Large intestine (tissue), 3 donors: ENCODE measurements at regions not wholly inside any gene's neighbourhood (a gene's known extent, or its start where the extent isn't known, plus 50 kb on each side); places are given as distances from the start of the nearest gene placed in this dataset.
"Not testable (repeated sequence)": the region's sequence is repeated elsewhere in the genome, so short reads cannot be mapped to it uniquely, and the experiment has no call there.

ENCODE experiments used
- DNase-seq, 2 donors: peaks; one replicate each; pipeline versions ENCODE4 v3.0.0 to v3.0.0-alpha.2; 2013
- H3K27ac ChIP-seq: one replicate; pipeline ENCODE4 v1.5.1; 2013; ENCODE audit warnings: low read length
- H3K27me3 ChIP-seq: 2 replicates; pipeline ENCODE4 v1.6.1; 2013; ENCODE audit warnings: low read length; ENCODE audit not compliant: control insufficient read depth, insufficient read depth
- H3K36me3 ChIP-seq: 2 replicates; pipeline ENCODE4 v1.6.1; 2013; ENCODE audit warnings: low read length; ENCODE audit not compliant: control insufficient read depth, insufficient read depth
- H3K4me1 ChIP-seq: one replicate; pipeline ENCODE4 v1.6.1; 2013; ENCODE audit warnings: low read length; ENCODE audit not compliant: control insufficient read depth, insufficient read depth
- H3K4me3 ChIP-seq: one replicate; pipeline ENCODE4 v1.5.1; 2013; ENCODE audit warnings: low read length
- H3K9me3 ChIP-seq: one replicate; pipeline ENCODE4 v1.6.1; 2013; ENCODE audit warnings: mild to moderate bottlenecking, low read depth, low read length, moderate library complexity; ENCODE audit not compliant: control insufficient read depth
- WGBS: methylation state at CpG from one replicate; pipeline ENCODE4 v1.1.5; 2013; ENCODE audit warnings: low lambda C conversion rate; ENCODE audit not compliant: insufficient coverage; 5-methylcytosine and 5-hydroxymethylcytosine counted together

- DNase-seq = no peak
- Histone ChIP-seq H3K4me1 (no peaks in the 10 kb centered on the region), H3K27ac (no peak overlapping the region), H3K36me3 (no peaks in the 10 kb centered on the region), H3K4me3 (no peak overlapping the region), H3K9me3 (no peaks in the 10 kb centered on the region), H3K27me3 (peaks cover 6% of the 10 kb centered on the region)
- 92% methylated on average over 2 of the region's 8 CpGs for WGBS
These were observed 82.8 kb upstream of the MRPS22 start for GRCh38 chr3:139260793-139261736.

- H3K36me3 ChIP-seq = no peaks in the 10 kb centered on the region
- H3K27me3 ChIP-seq = peaks cover 6% of the 10 kb centered on the region
- no peaks in the 10 kb centered on the region for H3K4me1 ChIP-seq
- no peak overlapping the region for H3K27ac ChIP-seq
- 100% methylated on average over 1 of the region's 7 CpGs for WGBS
- H3K4me3 ChIP-seq = no peak overlapping the region
- DNase-seq = no peak
- H3K9me3 ChIP-seq = no peaks in the 10 kb centered on the region
These were observed 81.8 kb upstream of the MRPS22 start for GRCh38 chr3:139261754-139262586.

GRCh38 chr3:139263798-139264197 lies 80.0 kb upstream of the MRPS22 start:
- WGBS = no CpG with 5 or more reads among the region's 4 CpGs
- H3K36me3 ChIP-seq = no peaks in the 10 kb centered on the region
- no peak for DNase-seq

GRCh38 chr3:139264375-139264774 lies 79.4 kb upstream of the MRPS22 start:
- H3K27ac ChIP-seq = no peak overlapping the region
- H3K4me3 ChIP-seq = no peak overlapping the region
- no peaks in the 10 kb centered on the region for H3K36me3 ChIP-seq
- no peaks in the 10 kb centered on the region for H3K4me1 ChIP-seq
- WGBS = no CpG with 5 or more reads among the region's 3 CpGs
- peaks cover 4% of the 10 kb centered on the region for H3K27me3 ChIP-seq
- no peaks in the 10 kb centered on the region for H3K9me3 ChIP-seq
- DNase-seq = no peak

More at GRCh38 chr3:139263798-139264197, 80.0 kb upstream of the MRPS22 start:
- Histone ChIP-seq H3K4me1 (no peaks in the 10 kb centered on the region), H3K27me3 (peaks cover 4% of the 10 kb centered on the region), H3K27ac (no peak overlapping the region), H3K4me3 (no peak overlapping the region), H3K9me3 (no peaks in the 10 kb centered on the region)

- Histone ChIP-seq H3K9me3 (no peaks in the 10 kb centered on the region), H3K36me3 (no peaks in the 10 kb centered on the region), H3K27ac (no peak overlapping the region), H3K27me3 (peaks cover 8% of the 10 kb centered on the region), H3K4me1 (no peaks in the 10 kb centered on the region), H3K4me3 (no peak overlapping the region)
- no peak for DNase-seq
- WGBS = 100% methylated on average over 1 of the region's 9 CpGs
These were observed 78.4 kb upstream of the MRPS22 start for GRCh38 chr3:139265131-139266016.

- no peaks in the 10 kb centered on the region for H3K36me3 ChIP-seq
- no CpG with 5 or more reads among the region's 7 CpGs for WGBS
- no peaks in the 10 kb centered on the region for H3K9me3 ChIP-seq
- H3K4me1 ChIP-seq = no peaks in the 10 kb centered on the region
- no peak overlapping the region for H3K4me3 ChIP-seq
- no peak overlapping the region for H3K27ac ChIP-seq
- H3K27me3 ChIP-seq = peaks cover 10% of the 10 kb centered on the region
- DNase-seq = no peak
These were observed 76.2 kb upstream of the MRPS22 start for GRCh38 chr3:139267300-139268246.

- no peaks in the 10 kb centered on the region for H3K4me1 ChIP-seq
- no peak overlapping the region for H3K4me3 ChIP-seq
- H3K36me3 ChIP-seq = no peaks in the 10 kb centered on the region
- no peak for DNase-seq
- no peaks in the 10 kb centered on the region for H3K9me3 ChIP-seq
- H3K27ac ChIP-seq = no peak overlapping the region
- peaks cover 10% of the 10 kb centered on the region for H3K27me3 ChIP-seq
- no CpG with 5 or more reads among the region's 2 CpGs for WGBS
These were observed 73.8 kb upstream of the MRPS22 start for GRCh38 chr3:139269984-139270383.

GRCh38 chr3:139270652-139271051 lies 73.2 kb upstream of the MRPS22 start:
- not testable (repeated sequence) for H3K4me3 ChIP-seq, DNase-seq, H3K27ac ChIP-seq, H3K4me1 ChIP-seq, H3K36me3 ChIP-seq, H3K9me3 ChIP-seq
- no CpG with 5 or more reads among the region's 2 CpGs for WGBS
- peaks cover 10% of the 10 kb centered on the region for H3K27me3 ChIP-seq

- Histone ChIP-seq H3K4me1 (no peaks in the 10 kb centered on the region), H3K9me3 (no peaks in the 10 kb centered on the region), H3K4me3 (no peak overlapping the region), H3K27me3 (peaks cover 3% of the 10 kb centered on the region), H3K36me3 (no peaks in the 10 kb centered on the region), H3K27ac (no peak overlapping the region)
- no peak for DNase-seq
- 100% methylated on average over 1 of the region's 3 CpGs for WGBS
These were observed 63.7 kb upstream of the MRPS22 start for GRCh38 chr3:139280027-139280671.
